ENCODE measurements at regions not wholly inside any gene's neighbourhood (a gene's known extent, or its start where the extent isn't known, plus 50 kb on each side); places are given as distances from the start of the nearest gene placed in this dataset.

GRCh38 chr12:13676880-13677279, 304.5 kb downstream of the GRIN2B start:
- no peak for DNase-seq

GRCh38 chr12:13670285-13670866, 311.0 kb downstream of the GRIN2B start:
- no peak for DNase-seq

- no peak for DNase-seq
These were observed 312.5 kb downstream of the GRIN2B start for GRCh38 chr12:13668880-13669279.

- DNase-seq, result no peak
These were observed 314.6 kb downstream of the GRIN2B start for GRCh38 chr12:13666806-13667205.

- peak; percentile 68 for DNase-seq
These were observed 320.2 kb downstream of the GRIN2B start for GRCh38 chr12:13661005-13661887.

- no peak for DNase-seq
These were observed 326.9 kb downstream of the GRIN2B start for GRCh38 chr12:13654456-13654855.

GRCh38 chr12:13652105-13652504, 329.3 kb downstream of the GRIN2B start:
- no peak for DNase-seq

GRCh38 chr12:13635709-13636108, 345.7 kb downstream of the GRIN2B start:
- DNase-seq, result no peak

GRCh38 chr12:13631873-13632272, 349.5 kb downstream of the GRIN2B start:
- DNase-seq, result no peak

- DNase-seq, result no peak
These were observed 351.0 kb downstream of the GRIN2B start for GRCh38 chr12:13630354-13630753.

GRCh38 chr12:13628067-13628466, 353.3 kb downstream of the GRIN2B start:
- no peak for DNase-seq

- DNase-seq, result no peak
These were observed 353.9 kb downstream of the GRIN2B start for GRCh38 chr12:13627536-13627935.

- no peak for DNase-seq
These were observed 368.1 kb downstream of the GRIN2B start for GRCh38 chr12:13613297-13613696.

- peak; percentile 49 for DNase-seq
These were observed 371.3 kb downstream of the GRIN2B start for GRCh38 chr12:13609894-13610679.

- DNase-seq, result no peak
These were observed 375.1 kb downstream of the GRIN2B start for GRCh38 chr12:13606290-13606689.

- no peak for DNase-seq
These were observed 377.4 kb downstream of the GRIN2B start for GRCh38 chr12:13603953-13604352.

- no peak for DNase-seq
These were observed 379.2 kb downstream of the GRIN2B start for GRCh38 chr12:13602172-13602571.

- DNase-seq, result peak; percentile 42
These were observed 382.2 kb downstream of the GRIN2B start for GRCh38 chr12:13599176-13599575.

- DNase-seq, result no peak
These were observed 383.6 kb downstream of the GRIN2B start for GRCh38 chr12:13597837-13598236.

GRCh38 chr12:13597166-13597565, 384.2 kb downstream of the GRIN2B start:
- DNase-seq, result no peak

- no peak for DNase-seq
These were observed 384.7 kb downstream of the GRIN2B start for GRCh38 chr12:13596714-13597113.

GRCh38 chr12:13595536-13596443, 385.6 kb downstream of the GRIN2B start:
- DNase-seq, result no peak

All from hindlimb muscle (tissue), 1 donor.